ENCODE measurements at regions not wholly inside any gene's neighbourhood (a gene's known extent, or its start where the extent isn't known, plus 50 kb on each side); places are given as distances from the start of the nearest gene placed in this dataset.

GRCh38 chr1:239255628-239256160, 130.7 kb upstream of the CHRM3 start:
- Mint-ChIP-seq H3K27ac (no peak overlapping the region), H3K9me3 (peaks cover 4 to 7% of the 10 kb centered on the region in 2 donors), H3K36me3 (ENCODE audit: insufficient read depth in 2 of 2) (no peaks in the 10 kb centered on the region), H3K4me1 (ENCODE audit: low read depth) (no peaks in the 10 kb centered on the region), H3K4me3 (no peak overlapping the region), H3K27me3 (ENCODE audit: low read depth) (no peaks in the 10 kb centered on the region)
- ATAC-seq (replicated peaks in 1 of 2) (no peak), DNase-seq (no peak)

GRCh38 chr1:239254999-239255398, 131.4 kb upstream of the CHRM3 start:
- no peak for DNase-seq
- Mint-ChIP-seq H3K9me3 (peaks cover 4 to 7% of the 10 kb centered on the region in 2 donors), H3K36me3 (ENCODE audit: insufficient read depth in 2 of 2) (no peaks in the 10 kb centered on the region), H3K4me3 (no peak overlapping the region), H3K27me3 (ENCODE audit: low read depth) (no peaks in the 10 kb centered on the region), H3K4me1 (ENCODE audit: low read depth) (no peaks in the 10 kb centered on the region), H3K27ac (no peak overlapping the region)
- ATAC-seq (replicated peaks in 1 of 2) = no peak

GRCh38 chr1:239253032-239253431, 133.3 kb upstream of the CHRM3 start:
- H3K27ac Mint-ChIP-seq = no peak overlapping the region
- ATAC-seq (replicated peaks in 1 of 2) = no peak
- no peak overlapping the region for H3K4me3 Mint-ChIP-seq
- H3K36me3 Mint-ChIP-seq (ENCODE audit: insufficient read depth in 2 of 2) = no peaks in the 10 kb centered on the region
- no peaks in the 10 kb centered on the region for H3K27me3 Mint-ChIP-seq (ENCODE audit: low read depth)
- peaks cover 4 to 5% of the 10 kb centered on the region in 2 donors for H3K9me3 Mint-ChIP-seq
- no peaks in the 10 kb centered on the region for H3K4me1 Mint-ChIP-seq (ENCODE audit: low read depth)
- no peak for DNase-seq

GRCh38 chr1:239250353-239251035, 135.9 kb upstream of the CHRM3 start:
- H3K36me3 Mint-ChIP-seq (ENCODE audit: insufficient read depth in 2 of 2) = no peaks in the 10 kb centered on the region
- peaks cover 2 to 4% of the 10 kb centered on the region in 2 donors for H3K9me3 Mint-ChIP-seq
- no peak overlapping the region for H3K4me3 Mint-ChIP-seq
- DNase-seq (no peak), ATAC-seq (replicated peaks in 1 of 2) (no peak)
- no peak overlapping the region for H3K27ac Mint-ChIP-seq
- H3K27me3 Mint-ChIP-seq (ENCODE audit: low read depth) = no peaks in the 10 kb centered on the region
- H3K4me1 Mint-ChIP-seq (ENCODE audit: low read depth) = no peaks in the 10 kb centered on the region

- ATAC-seq (replicated peaks in 1 of 2) = no peak
- Mint-ChIP-seq H3K9me3 (peaks cover 2 to 4% of the 10 kb centered on the region in 2 donors), H3K4me3 (no peak overlapping the region)
These were observed 139.1 kb upstream of the CHRM3 start for GRCh38 chr1:239247285-239247684.

GRCh38 chr1:239244084-239244483, 142.3 kb upstream of the CHRM3 start:
- H3K4me1 Mint-ChIP-seq (ENCODE audit: low read depth) = no peaks in the 10 kb centered on the region
- H3K27me3 Mint-ChIP-seq (ENCODE audit: low read depth) = no peaks in the 10 kb centered on the region
- ATAC-seq (replicated peaks in 1 of 2) = no peak
- no peak for DNase-seq
- no peaks in the 10 kb centered on the region for H3K9me3 Mint-ChIP-seq
- no peaks in the 10 kb centered on the region for H3K36me3 Mint-ChIP-seq (ENCODE audit: insufficient read depth in 2 of 2)
- H3K27ac Mint-ChIP-seq = no peak overlapping the region
- H3K4me3 Mint-ChIP-seq = no peak overlapping the region

More at GRCh38 chr1:239247285-239247684, 139.1 kb upstream of the CHRM3 start:
- H3K36me3 Mint-ChIP-seq (ENCODE audit: insufficient read depth in 2 of 2) = no peaks in the 10 kb centered on the region
- no peaks in the 10 kb centered on the region for H3K4me1 Mint-ChIP-seq (ENCODE audit: low read depth)
- H3K27me3 Mint-ChIP-seq (ENCODE audit: low read depth) = no peaks in the 10 kb centered on the region
- no peak for DNase-seq
- no peak overlapping the region for H3K27ac Mint-ChIP-seq

GRCh38 chr1:239243006-239243405, 143.4 kb upstream of the CHRM3 start:
- Mint-ChIP-seq H3K27ac (no peak overlapping the region), H3K36me3 (ENCODE audit: insufficient read depth in 2 of 2) (no peaks in the 10 kb centered on the region), H3K9me3 (no peaks in the 10 kb centered on the region), H3K4me1 (ENCODE audit: low read depth) (no peaks in the 10 kb centered on the region), H3K4me3 (no peak overlapping the region), H3K27me3 (ENCODE audit: low read depth) (no peaks in the 10 kb centered on the region)
- ATAC-seq (replicated peaks in 1 of 2) (no peak), DNase-seq (no peak)

GRCh38 chr1:239242404-239242803, 144.0 kb upstream of the CHRM3 start:
- H3K4me3 Mint-ChIP-seq = no peak overlapping the region
- no peaks in the 10 kb centered on the region for H3K9me3 Mint-ChIP-seq
- H3K4me1 Mint-ChIP-seq (ENCODE audit: low read depth) = no peaks in the 10 kb centered on the region
- ATAC-seq (replicated peaks in 1 of 2) = no peak
- H3K27ac Mint-ChIP-seq = no peak overlapping the region
- DNase-seq = no peak
- no peaks in the 10 kb centered on the region for H3K36me3 Mint-ChIP-seq (ENCODE audit: insufficient read depth in 2 of 2)
- H3K27me3 Mint-ChIP-seq (ENCODE audit: low read depth) = no peaks in the 10 kb centered on the region

- no peak overlapping the region for H3K4me3 Mint-ChIP-seq
- H3K36me3 Mint-ChIP-seq (ENCODE audit: insufficient read depth in 2 of 2) = no peaks in the 10 kb centered on the region
- H3K4me1 Mint-ChIP-seq (ENCODE audit: low read depth) = no peaks in the 10 kb centered on the region
- ATAC-seq (replicated peaks in 1 of 2) = no peak
- H3K27ac Mint-ChIP-seq = no peak overlapping the region
- H3K27me3 Mint-ChIP-seq (ENCODE audit: low read depth) = no peaks in the 10 kb centered on the region
- H3K9me3 Mint-ChIP-seq = no peaks in the 10 kb centered on the region
- no peak for DNase-seq
These were observed 145.6 kb upstream of the CHRM3 start for GRCh38 chr1:239240736-239241135.

GRCh38 chr1:239239529-239239928, 146.8 kb upstream of the CHRM3 start:
- H3K9me3 Mint-ChIP-seq = no peaks in the 10 kb centered on the region
- no peak overlapping the region for H3K4me3 Mint-ChIP-seq
- ATAC-seq (replicated peaks in 1 of 2) (no peak), DNase-seq (no peak)
- no peaks in the 10 kb centered on the region for H3K27me3 Mint-ChIP-seq (ENCODE audit: low read depth)
- H3K4me1 Mint-ChIP-seq (ENCODE audit: low read depth) = no peaks in the 10 kb centered on the region
- H3K36me3 Mint-ChIP-seq (ENCODE audit: insufficient read depth in 2 of 2) = no peaks in the 10 kb centered on the region
- no peak overlapping the region for H3K27ac Mint-ChIP-seq

GRCh38 chr1:239237912-239238311, 148.5 kb upstream of the CHRM3 start:
- Mint-ChIP-seq H3K9me3 (no peaks in the 10 kb centered on the region), H3K4me3 (no peak overlapping the region), H3K4me1 (ENCODE audit: low read depth) (no peaks in the 10 kb centered on the region), H3K27ac (no peak overlapping the region), H3K36me3 (ENCODE audit: insufficient read depth in 2 of 2) (no peaks in the 10 kb centered on the region), H3K27me3 (ENCODE audit: low read depth) (no peaks in the 10 kb centered on the region)
- ATAC-seq (replicated peaks in 1 of 2) (no peak), DNase-seq (no peak)

GRCh38 chr1:239233626-239234025, 152.7 kb upstream of the CHRM3 start:
- ATAC-seq (replicated peaks in 1 of 2) = no peak
- no peak overlapping the region for H3K27ac Mint-ChIP-seq
- no peak overlapping the region for H3K4me3 Mint-ChIP-seq
- no peaks in the 10 kb centered on the region for H3K27me3 Mint-ChIP-seq (ENCODE audit: low read depth)
- no peaks in the 10 kb centered on the region for H3K4me1 Mint-ChIP-seq (ENCODE audit: low read depth)
- H3K36me3 Mint-ChIP-seq (ENCODE audit: insufficient read depth in 2 of 2) = no peaks in the 10 kb centered on the region
- H3K9me3 Mint-ChIP-seq = peaks cover 2 to 5% of the 10 kb centered on the region in 2 donors
- DNase-seq = no peak

- ATAC-seq (replicated peaks in 1 of 2) (no peak), DNase-seq (no peak)
- Mint-ChIP-seq H3K9me3 (peaks cover 2 to 5% of the 10 kb centered on the region in 2 donors), H3K4me3 (no peak overlapping the region), H3K27me3 (ENCODE audit: low read depth) (no peaks in the 10 kb centered on the region), H3K27ac (no peak overlapping the region), H3K4me1 (ENCODE audit: low read depth) (no peaks in the 10 kb centered on the region), H3K36me3 (ENCODE audit: insufficient read depth in 2 of 2) (no peaks in the 10 kb centered on the region)
These were observed 153.4 kb upstream of the CHRM3 start for GRCh38 chr1:239232921-239233320.

GRCh38 chr1:239228451-239228850, 157.9 kb upstream of the CHRM3 start:
- Mint-ChIP-seq H3K9me3 (peaks cover 14 to 17% of the 10 kb centered on the region in 2 donors), H3K36me3 (ENCODE audit: insufficient read depth in 2 of 2) (peaks cover 0 to 7% of the 10 kb centered on the region in 2 donors), H3K27me3 (ENCODE audit: low read depth) (no peaks in the 10 kb centered on the region), H3K27ac (no peak overlapping the region), H3K4me1 (ENCODE audit: low read depth) (no peaks in the 10 kb centered on the region), H3K4me3 (no peak overlapping the region)
- no peak for DNase-seq
- ATAC-seq (replicated peaks in 1 of 2) = no peak

Data from activated T-cell treated with anti-CD3 and anti-CD28 coated beads, Interleukin-2, amount 50 U/mL, for 72 hours (primary cell).